HG03439 (cell line): ENCODE measurements at regions not wholly inside any gene's neighbourhood (a gene's known extent, or its start where the extent isn't known, plus 50 kb on each side); places are given as distances from the start of the nearest gene placed in this dataset.
"Not testable (repeated sequence)": the region's sequence is repeated elsewhere in the genome, so short reads cannot be mapped to it uniquely, and the experiment has no call there.

Experiments used
- ATAC-seq: cut with Tn5 transposase; IDR thresholded peaks from one replicate; pipeline ENCODE4 v1.9.1; 2021; ENCODE audit warnings: mild to moderate bottlenecking, moderate library complexity; ENCODE audit not compliant: unreplicated experiment

DNA sequence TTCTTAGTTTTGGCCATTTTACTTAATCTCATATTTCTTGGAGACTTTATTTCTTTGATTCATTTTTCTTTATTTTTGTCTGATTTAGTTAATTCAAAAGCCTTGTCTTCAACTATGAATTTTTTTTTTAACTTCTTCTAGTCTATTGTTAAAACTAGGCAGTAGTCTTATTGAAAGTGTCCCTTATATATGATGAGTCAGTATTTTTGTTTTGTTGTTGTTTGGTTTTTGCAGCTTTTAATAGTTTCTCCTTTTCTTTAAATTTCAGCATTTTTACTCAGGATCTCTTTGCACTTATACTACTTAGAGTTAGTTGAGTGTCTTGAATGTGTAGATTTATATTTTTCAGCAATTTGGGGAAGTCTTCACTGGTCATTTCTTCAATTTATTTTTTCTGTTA lies 758.5 kb upstream of the CDH8 start:
- no peak for ATAC-seq

GRCh38 chr16:62780081-62780480 lies 743.8 kb upstream of the CDH8 start:
- ATAC-seq: not testable (repeated sequence)

DNA sequence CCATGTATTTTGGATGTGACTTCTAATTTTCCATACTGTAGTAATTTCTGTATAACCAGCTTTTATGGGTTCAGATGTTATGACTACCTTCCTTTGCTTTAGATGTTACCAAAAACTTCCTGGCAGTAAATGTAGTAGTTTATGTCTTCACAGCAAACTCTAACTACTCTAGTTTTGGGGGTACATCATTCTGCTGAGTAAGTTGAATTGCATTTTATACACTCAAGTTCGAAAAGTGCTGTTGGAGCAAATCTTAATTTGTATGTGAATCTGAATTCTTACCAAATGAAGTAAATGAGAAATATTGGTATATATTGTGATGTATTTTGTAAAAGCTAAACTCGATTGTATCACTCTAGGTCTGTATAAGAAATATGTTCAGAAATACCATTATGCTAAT lies 728.3 kb upstream of the CDH8 start:
- ATAC-seq: no peak

GRCh38 chr16:62760398-62760797 lies 724.2 kb upstream of the CDH8 start:
- ATAC-seq: no peak

DNA sequence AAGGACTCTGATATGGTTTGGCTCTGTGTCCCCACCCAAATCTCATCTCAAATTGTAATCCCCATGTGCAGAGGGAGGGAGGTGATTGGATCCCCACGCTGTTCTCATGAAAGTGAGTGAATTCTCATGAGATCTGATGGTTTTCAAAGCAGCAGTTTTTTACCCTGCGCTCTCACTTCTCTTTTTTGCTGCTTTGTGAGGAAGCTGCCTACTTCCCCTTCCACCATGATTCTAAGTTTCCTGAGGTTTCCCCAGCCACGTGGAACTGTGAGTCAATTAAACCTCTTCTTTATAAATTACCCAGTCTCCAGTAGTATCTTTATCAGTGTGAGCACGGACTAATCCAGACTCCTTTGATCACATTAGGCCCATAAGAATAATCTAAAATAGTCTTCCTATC lies 719.7 kb upstream of the CDH8 start:
- no peak for ATAC-seq

DNA sequence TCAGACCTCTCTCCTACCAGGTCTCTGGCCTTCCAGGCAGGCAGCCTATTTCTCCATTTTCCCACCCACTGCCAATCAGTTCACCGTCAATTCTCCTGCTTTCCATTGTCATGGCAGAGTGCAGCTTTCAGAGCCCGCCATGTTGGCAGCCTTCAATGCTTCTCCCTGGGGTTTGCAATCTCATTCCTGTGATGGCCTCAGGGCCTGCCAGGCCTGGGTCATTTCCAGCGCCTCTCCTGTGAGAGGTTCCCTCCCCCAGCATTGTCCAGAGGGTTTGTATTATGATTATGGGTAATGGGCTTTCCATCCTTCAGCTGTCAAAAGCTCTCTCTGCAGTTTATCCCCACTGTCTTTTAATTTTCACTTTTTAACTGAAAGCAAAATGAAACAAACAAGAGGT lies 716.6 kb upstream of the CDH8 start:
- no peak for ATAC-seq

DNA sequence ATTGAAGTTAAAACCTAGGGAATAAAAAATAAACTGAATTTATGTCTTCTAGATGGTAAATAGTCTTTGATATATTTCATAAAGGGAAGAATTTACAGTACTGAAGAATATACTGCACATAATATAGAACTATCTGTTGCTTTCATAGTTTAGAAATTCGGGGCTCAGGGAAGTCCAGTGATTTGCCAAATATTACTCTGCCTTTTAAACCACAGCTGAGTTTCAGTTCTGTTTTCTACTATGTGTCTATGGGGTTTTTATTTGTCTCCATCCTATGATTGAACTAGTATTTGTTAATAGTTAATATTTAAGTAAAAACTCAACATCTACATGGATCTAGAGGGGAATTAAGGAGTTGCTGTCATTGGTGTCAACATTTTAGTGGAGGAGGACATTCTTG lies 715.0 kb upstream of the CDH8 start:
- no peak for ATAC-seq

- ATAC-seq: no peak
Observed at GRCh38 chr16:62741692-62742091, 705.5 kb upstream of the CDH8 start.

GRCh38 chr16:62738666-62739460 lies 702.6 kb upstream of the CDH8 start:
- ATAC-seq: no peak

- no peak for ATAC-seq
Observed at GRCh38 chr16:62732092-62732491, 695.9 kb upstream of the CDH8 start.

DNA sequence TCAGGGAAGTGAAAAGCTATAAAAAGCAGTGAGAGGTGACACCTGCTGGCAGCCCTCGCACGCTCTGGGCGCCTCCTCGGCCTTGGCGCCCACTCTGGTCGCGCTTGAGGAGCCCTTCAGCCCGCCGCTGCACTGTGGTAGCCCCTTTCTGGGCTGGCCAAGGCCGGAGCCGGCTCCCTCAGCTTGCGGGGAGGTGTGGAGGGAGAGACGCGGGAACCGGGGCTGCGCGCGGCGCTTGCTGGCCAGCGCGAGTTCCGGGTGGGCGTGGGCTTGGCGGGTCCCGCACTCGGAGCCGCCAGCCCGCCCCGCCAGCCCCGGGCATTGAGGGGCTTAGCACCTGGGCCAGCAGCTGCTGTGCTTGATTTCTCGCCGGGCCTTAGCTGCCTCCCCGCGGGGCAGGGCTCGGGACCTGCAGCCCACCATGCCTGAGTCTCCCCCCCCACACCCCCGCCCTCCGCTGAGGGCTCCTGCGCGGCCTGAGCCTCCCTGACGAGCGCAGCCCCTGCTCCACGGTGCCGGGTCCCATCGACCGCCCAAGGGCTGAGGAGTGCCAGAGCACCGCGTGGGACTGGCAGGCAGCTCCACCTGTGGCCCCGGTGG lies 688.5 kb upstream of the CDH8 start:
- ATAC-seq: not testable (repeated sequence)

DNA sequence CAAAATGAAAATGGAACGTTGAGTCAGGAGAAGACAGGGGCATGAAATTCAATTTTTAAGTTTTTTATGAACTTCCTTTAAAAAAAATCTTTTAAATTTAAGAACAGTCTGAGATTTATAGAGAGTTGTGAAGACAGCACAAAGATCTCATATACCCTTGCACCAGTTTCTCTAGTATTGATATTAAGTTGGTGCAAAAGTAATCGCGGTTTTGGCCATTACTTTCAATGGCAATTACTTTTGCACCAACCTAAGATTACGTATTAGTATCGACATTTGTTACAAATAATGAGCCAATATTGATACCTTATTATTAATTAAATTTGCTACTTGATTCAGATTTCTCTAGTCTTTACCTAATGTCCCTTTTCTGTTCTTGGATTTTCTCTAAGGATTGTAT lies 684.4 kb upstream of the CDH8 start:
- ATAC-seq: no peak

- ATAC-seq: no peak
Observed at GRCh38 chr16:62717026-62717425, 680.8 kb upstream of the CDH8 start.

DNA sequence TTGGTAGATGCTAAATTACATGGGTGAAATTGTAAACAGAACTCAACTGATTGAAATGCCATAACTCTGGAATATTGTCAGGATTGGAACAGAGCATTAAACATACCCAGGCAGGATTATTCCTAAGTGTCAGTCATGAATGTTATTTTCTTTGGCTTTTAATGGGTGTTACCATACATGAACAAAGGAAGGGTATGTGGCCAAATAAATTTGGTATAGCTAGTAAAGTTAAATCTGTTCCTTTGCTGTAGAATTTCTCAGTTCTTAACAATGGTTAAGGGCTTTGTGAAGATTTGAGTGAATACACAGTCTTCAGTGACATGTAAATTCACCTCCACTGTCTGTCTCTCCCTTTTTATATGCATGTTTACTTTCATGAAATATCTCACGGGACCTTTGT lies 679.5 kb upstream of the CDH8 start:
- no peak for ATAC-seq

DNA sequence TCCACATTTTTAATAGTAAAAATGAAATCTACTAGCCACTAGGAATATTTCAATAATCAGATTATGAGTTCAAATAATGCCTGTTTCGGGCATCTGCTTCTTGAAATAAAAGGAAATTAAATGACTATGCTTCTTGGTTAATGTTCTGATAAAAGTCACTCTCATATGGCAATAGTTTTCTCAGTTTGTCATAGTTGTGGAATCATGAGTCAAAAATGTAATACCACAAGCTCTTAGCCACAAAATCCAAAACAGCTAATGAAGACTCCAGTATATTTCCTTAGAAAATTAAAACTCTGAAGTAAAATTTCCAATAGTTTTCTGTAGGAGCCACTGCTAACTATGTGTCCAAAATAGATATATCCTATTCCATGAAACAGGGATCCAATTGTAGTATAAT lies 676.3 kb upstream of the CDH8 start:
- ATAC-seq: no peak

- no peak for ATAC-seq
Observed at GRCh38 chr16:62711797-62712196, 675.6 kb upstream of the CDH8 start.

DNA sequence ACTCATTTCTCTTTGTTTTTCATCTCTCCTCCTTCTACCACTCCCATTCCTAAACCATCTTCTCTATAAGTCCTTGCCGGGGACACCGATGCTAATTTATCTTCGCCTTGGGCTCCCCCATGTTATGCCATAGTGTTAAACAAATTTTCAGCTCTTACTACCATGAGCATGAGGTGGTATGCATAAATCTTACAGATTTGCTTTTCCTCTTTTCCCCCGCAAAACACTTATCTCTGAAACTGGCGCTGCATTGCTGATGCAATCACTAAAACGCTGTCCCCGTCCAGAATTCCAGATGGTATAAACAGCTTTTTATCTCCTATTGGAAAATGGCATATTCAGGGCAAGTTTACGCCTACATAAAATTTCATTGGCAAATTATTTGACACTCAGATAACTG lies 673.6 kb upstream of the CDH8 start:
- ATAC-seq: no peak

- no peak for ATAC-seq
Observed at GRCh38 chr16:62701426-62701825, 665.2 kb upstream of the CDH8 start.

DNA sequence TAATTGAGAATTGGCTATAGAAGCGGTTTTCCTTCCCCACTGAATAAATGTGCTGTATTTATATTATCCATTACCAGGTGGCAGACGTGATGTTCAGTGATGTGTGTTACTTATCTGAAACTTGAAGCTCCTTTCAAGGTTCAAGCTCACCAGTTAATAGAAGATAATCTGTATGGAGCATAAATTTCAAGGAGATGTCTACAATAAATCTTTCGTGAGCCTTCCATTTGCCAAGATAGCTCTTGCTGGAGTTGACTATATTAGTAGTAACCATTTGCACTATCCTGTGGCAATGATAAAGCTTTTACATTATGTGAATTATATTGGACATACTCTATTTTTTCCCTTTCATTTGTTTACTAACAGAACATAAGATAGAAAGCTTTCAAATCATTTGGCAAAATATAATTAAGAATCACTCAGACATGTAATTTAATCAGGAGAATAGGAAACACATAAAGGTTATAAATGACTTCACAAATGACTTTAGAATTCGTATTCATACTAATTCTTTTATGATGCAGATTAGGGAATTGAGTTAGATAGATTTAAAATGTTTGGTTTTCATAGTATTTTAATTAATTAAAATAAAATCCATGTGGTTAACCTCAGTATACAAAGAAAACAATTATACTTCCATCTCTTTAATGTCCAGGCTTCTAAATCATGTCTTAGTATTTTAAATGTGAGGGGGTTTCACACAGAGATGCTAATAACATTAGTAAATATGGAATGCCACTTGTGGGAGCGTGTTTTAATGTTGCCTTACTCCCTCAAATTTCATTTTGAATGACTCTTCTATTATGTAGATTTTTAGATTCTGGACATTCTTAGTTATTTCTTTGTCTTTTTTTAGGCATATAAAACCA lies 664.4 kb upstream of the CDH8 start:
- no peak for ATAC-seq

DNA sequence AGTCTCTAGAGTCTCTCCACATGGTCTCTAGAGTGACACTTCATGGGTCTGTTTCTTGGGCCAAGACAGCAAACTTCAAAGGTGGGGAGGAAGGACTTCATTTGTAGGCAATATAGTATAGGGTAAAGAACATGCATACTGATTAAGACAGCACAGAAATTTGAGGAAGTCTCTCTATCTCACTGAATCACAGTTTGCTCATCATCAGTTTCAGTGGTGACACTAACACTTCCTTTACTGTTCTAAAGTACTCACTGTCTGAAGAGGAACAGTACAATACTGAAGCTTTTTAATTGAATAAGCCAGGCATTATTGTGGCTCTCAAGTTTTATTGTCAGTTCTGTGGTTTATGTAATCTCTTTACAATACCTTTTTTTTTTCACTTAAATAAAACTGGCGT lies 656.4 kb upstream of the CDH8 start:
- no peak for ATAC-seq

- ATAC-seq: no peak
Observed at GRCh38 chr16:62681819-62682218, 645.6 kb upstream of the CDH8 start.

DNA sequence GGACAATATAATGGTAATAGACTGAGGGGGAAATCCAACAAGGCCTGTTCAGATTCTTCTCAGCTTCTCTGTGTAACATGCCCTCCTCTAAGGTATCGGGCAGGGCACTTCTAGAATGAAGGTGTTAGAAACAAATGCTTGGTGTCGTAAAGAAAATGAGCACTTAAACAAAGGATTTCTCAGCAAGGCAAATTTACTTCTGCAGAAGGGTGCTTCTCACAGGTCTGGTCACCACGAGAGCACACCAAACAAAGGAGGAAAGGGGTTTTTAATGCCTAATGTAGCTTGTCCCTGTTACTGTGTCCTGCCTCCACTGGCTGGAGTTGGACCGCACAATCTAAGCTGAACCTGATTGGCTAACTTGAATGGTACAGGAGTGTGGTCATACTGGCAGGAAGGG lies 642.6 kb upstream of the CDH8 start:
- no peak for ATAC-seq
